ENCODE measurements at regions not wholly inside any gene's neighbourhood (a gene's known extent, or its start where the extent isn't known, plus 50 kb on each side); places are given as distances from the start of the nearest gene placed in this dataset.

DNA sequence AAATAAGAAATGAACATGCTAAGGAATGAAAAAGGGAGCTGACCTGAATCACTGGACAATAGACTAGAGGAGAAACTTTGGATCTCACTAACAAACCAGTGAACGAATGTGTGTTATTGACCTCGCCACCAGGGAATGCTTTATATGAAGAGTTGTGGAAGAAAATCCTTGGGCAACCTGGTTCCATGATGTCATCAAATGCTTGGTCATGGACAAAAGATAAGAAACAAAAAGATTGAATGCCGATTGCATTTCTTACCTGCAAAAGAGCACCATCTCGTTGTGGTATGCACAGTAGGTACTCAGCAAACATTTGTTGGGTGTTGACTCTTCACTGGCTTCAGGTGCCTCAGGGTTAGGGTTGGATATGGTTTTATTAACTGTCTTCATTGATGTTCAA is 165.2 kb upstream of the TSHZ2 start:
- H3K27ac ChIP-seq (ENCODE audit: insufficient read depth, low read length): no peak overlapping the region
- no TSS peak for BruUV-seq (replicated peaks)
- no peaks in the 10 kb centered on the region for H3K36me3 ChIP-seq (ENCODE audit: control insufficient read depth, insufficient read depth, low read length)
- in situ Hi-C loops (cut with MboI; ENCODE audit: low sequenced_read_pairs): no loop called here
- no peak overlapping the region for H2BK20ac ChIP-seq (ENCODE audit: low read depth, low read length)
- H3K14ac ChIP-seq (replicated peaks; ENCODE audit: low read depth, low read length): no peak overlapping the region
- no peak overlapping the region for H2BK120ac ChIP-seq (ENCODE audit: low read depth, low read length)
- no peaks in the 10 kb centered on the region for H4K20me1 ChIP-seq (ENCODE audit: insufficient read depth, low read length)
- no peak overlapping the region for H3K18ac ChIP-seq (ENCODE audit: low read depth, low read length)
- H3K27me3 ChIP-seq (ENCODE audit: control insufficient read depth, insufficient read depth, low read length): no peaks in the 10 kb centered on the region
- no peak overlapping the region for H3K23ac ChIP-seq (ENCODE audit: low read depth, low read length)
- no peak overlapping the region for H3K9ac ChIP-seq (ENCODE audit: low read depth, low read length)
- no peak overlapping the region for H3K4ac ChIP-seq (ENCODE audit: low read depth, low read length)
- CTCF ChIA-PET: no interaction called here
- DNase-seq (no peak), ATAC-seq (ENCODE audit: low read depth) (no peak)
- H3K9me3 ChIP-seq (ENCODE audit: control insufficient read depth, insufficient read depth, low read length): no peaks in the 10 kb centered on the region
- H4K8ac ChIP-seq (ENCODE audit: low read depth in 2 of 2, low read length in 2 of 2): no peak overlapping the region
- TF ChIP-seq CTCF (conservative IDR thresholded peaks at IDR 0.05; ENCODE audit: low read depth, low read length) (no peak), NFE2L2 (IDR thresholded peaks at IDR 0.05; ENCODE audit: low read depth, low read length) (no peak), CHD1 (IDR thresholded peaks at IDR 0.05; ENCODE audit: low read depth, low read length) (no peak), RCOR1 (IDR thresholded peaks at IDR 0.05; ENCODE audit: insufficient replicate concordance, low read length) (no peak), MXI1 (IDR thresholded peaks at IDR 0.05; ENCODE audit: borderline replicate concordance, low read depth, low read length) (no peak), RAD21 (IDR thresholded peaks at IDR 0.05; ENCODE audit: low read length) (no peak), RFX5 (IDR thresholded peaks at IDR 0.05; ENCODE audit: low read depth, low read length) (no peak), FOS (IDR thresholded peaks at IDR 0.05; ENCODE audit: low read depth, low read length) (no peak), BHLHE40 (IDR thresholded peaks at IDR 0.05; ENCODE audit: low read depth, low read length) (no peak)
- TF ChIP-seq, protein P1, sequence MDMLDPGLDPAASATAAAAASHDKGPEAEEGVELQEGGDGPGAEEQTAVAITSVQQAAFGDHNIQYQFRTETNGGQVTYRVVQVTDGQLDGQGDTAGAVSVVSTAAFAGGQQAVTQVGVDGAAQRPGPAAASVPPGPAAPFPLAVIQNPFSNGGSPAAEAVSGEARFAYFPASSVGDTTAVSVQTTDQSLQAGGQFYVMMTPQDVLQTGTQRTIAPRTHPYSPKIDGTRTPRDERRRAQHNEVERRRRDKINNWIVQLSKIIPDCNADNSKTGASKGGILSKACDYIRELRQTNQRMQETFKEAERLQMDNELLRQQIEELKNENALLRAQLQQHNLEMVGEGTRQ (IDR thresholded peaks at IDR 0.05; ENCODE audit: low read depth, low read length): no peak
- intact Hi-C loops (cut with micrococcal nuclease): no loop called here
- POLR2A ChIA-PET (ENCODE audit: unreplicated experiment): no interaction called here
- no peaks in the 10 kb centered on the region for H3K79me1 ChIP-seq (ENCODE audit: low read depth in 1 of 2, low read length in 2 of 2)
- no CpG with 5 or more reads among the region's 4 CpGs for WGBS, 2 experiments (ENCODE audit: extremely low coverage in 2 of 2, insufficient read length in 1 of 2)
- no peak overlapping the region for H4K5ac ChIP-seq (ENCODE audit: low read depth, low read length)
- no peak overlapping the region for H2AK9ac ChIP-seq (replicated peaks; ENCODE audit: low read depth, low read length, poor library complexity)
- no peak overlapping the region for H2AK5ac ChIP-seq (ENCODE audit: low read depth, low read length)
- H3K4me3 ChIP-seq (ENCODE audit: insufficient read depth, low read depth, low read length): no peak overlapping the region
- H4K91ac ChIP-seq (ENCODE audit: insufficient read depth, low read depth, low read length): no peak overlapping the region
- H2BK15ac ChIP-seq (ENCODE audit: low read depth, low read length): no peak overlapping the region
- dilution Hi-C loops (cut with HindIII; ENCODE audit: low sequenced_read_pairs, unreplicated experiment): no loop called here
- no peak overlapping the region for H2BK5ac ChIP-seq (ENCODE audit: low read depth, low read length, poor library complexity, severe bottlenecking)
- H3K4me1 ChIP-seq (ENCODE audit: control insufficient read depth, insufficient read depth, low read length): no peaks in the 10 kb centered on the region
- no peak overlapping the region for H3K4me2 ChIP-seq (ENCODE audit: low read depth, low read length)
- no peak overlapping the region for H2AFZ ChIP-seq (replicated peaks; ENCODE audit: low read length, poor library complexity)
- H3K9me1 ChIP-seq (ENCODE audit: insufficient read depth, low read length): no peaks in the 10 kb centered on the region
- no peak overlapping the region for H3K56ac ChIP-seq (ENCODE audit: extremely low read depth, insufficient read depth, low read length)

All from IMR-90 (cell line).